Mesendoderm (in vitro differentiated cells): ENCODE measurements at regions not wholly inside any gene's neighbourhood (a gene's known extent, or its start where the extent isn't known, plus 50 kb on each side); places are given as distances from the start of the nearest gene placed in this dataset.

Experiments
- DNase-seq: peaks from one replicate; pipeline ENCODE4 v3.0.0; 2013
- H2AK5ac ChIP-seq: 2 replicates; pipeline ENCODE4 v1.6.1; 2013; ENCODE audit warnings: low read length, inconsistent platforms
- H2BK120ac ChIP-seq: 2 replicates; pipeline ENCODE4 v1.6.1; 2013; ENCODE audit warnings: low read depth, mild to moderate bottlenecking, low read length, moderate library complexity, mixed read lengths
- H2BK15ac ChIP-seq: replicated peaks from 2 replicates; pipeline ENCODE4 v1.6.1; 2013; ENCODE audit warnings: low read depth, mild to moderate bottlenecking, moderate library complexity
- H2BK5ac ChIP-seq: 2 replicates; pipeline ENCODE4 v1.6.1; 2013; ENCODE audit warnings: low read length, inconsistent platforms
- H3K18ac ChIP-seq: 2 replicates; pipeline ENCODE4 v1.6.1; 2013; ENCODE audit warnings: mild to moderate bottlenecking, low read length, mixed read lengths
- H3K23ac ChIP-seq: one replicate; pipeline ENCODE4 v1.6.1; 2013; ENCODE audit warnings: low read length
- H3K27ac ChIP-seq: 2 replicates; pipeline ENCODE4 v1.5.1; 2013; ENCODE audit warnings: low read depth, mild to moderate bottlenecking, inconsistent platforms, low read length, moderate library complexity
- H3K27me3 ChIP-seq: 2 replicates; pipeline ENCODE4 v1.6.1; 2013; ENCODE audit warnings: low read length, control low read depth, mild to moderate bottlenecking, inconsistent platforms; ENCODE audit not compliant: insufficient read depth, poor library complexity
- H3K36me3 ChIP-seq: 2 replicates; pipeline ENCODE4 v1.6.1; 2013; ENCODE audit warnings: low read length, inconsistent platforms; ENCODE audit not compliant: control insufficient read depth, insufficient read depth
- H3K4ac ChIP-seq: one replicate; pipeline ENCODE4 v1.6.1; 2013; ENCODE audit warnings: low read depth, mild to moderate bottlenecking, low read length, moderate library complexity
- H3K4me1 ChIP-seq: 2 replicates; pipeline ENCODE4 v1.6.1; 2013; ENCODE audit warnings: low read depth, low read length, inconsistent platforms; ENCODE audit not compliant: control insufficient read depth
- H3K4me2 ChIP-seq: 2 replicates; pipeline ENCODE4 v1.6.1; 2013; ENCODE audit warnings: low read length
- H3K4me3 ChIP-seq: 2 replicates; pipeline ENCODE4 v1.5.1; 2013; ENCODE audit warnings: mild to moderate bottlenecking, low read length
- H3K56ac ChIP-seq: one replicate; pipeline ENCODE4 v1.6.1; 2013; ENCODE audit warnings: low read length
- H3K79me1 ChIP-seq: 2 replicates; pipeline ENCODE4 v1.6.1; 2013; ENCODE audit warnings: low read length, inconsistent platforms
- H3K79me2 ChIP-seq: 2 replicates; pipeline ENCODE4 v1.6.1; 2013; ENCODE audit warnings: mild to moderate bottlenecking, low read length; ENCODE audit not compliant: control insufficient read depth, insufficient read depth
- H3K9ac ChIP-seq: 2 replicates; pipeline ENCODE4 v1.6.1; 2013; ENCODE audit warnings: low read length, inconsistent platforms
- H4K5ac ChIP-seq: one replicate; pipeline ENCODE4 v1.6.1; 2013; ENCODE audit warnings: low read length
- H4K8ac ChIP-seq: one replicate; pipeline ENCODE4 v1.6.1; 2013; ENCODE audit warnings: low read depth, mild to moderate bottlenecking, control low read depth, low read length, moderate library complexity
- WGBS: extraction: QIAGEN DNeasy Blood & Tissue Kit; methylation state at CpG from one replicate; pipeline ENCODE4 v1.1.7; 2013; ENCODE audit warnings: low lambda C conversion rate, missing lambda C conversion rate; ENCODE audit not compliant: insufficient coverage; ENCODE audit errors: extremely low coverage; 5-methylcytosine and 5-hydroxymethylcytosine counted together

DNA sequence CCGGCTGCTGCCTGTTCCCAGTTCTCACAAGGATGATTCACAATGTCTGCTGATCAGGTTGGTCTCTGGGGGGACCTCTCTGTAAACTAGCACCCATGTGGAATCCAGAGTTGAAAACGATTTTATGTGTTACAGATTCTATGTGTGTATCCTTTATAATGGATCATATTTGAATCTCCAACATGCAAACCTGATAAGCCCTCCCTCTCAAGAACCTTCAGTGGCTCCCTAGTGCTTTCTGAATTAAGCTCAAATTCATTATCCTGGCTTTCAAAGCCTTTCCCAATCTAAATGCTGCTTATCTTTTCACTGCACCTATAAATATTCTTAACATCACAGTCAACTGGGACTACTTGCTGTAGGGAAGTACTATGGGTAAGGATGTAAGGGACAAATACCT, 166.8 kb upstream of the USP24 start:
- Histone ChIP-seq H2BK15ac (no peak overlapping the region), H3K4me2 (no peak overlapping the region), H4K5ac (no peak overlapping the region), H3K36me3 (no peaks in the 10 kb centered on the region), H2AK5ac (no peak overlapping the region), H3K27me3 (no peaks in the 10 kb centered on the region), H3K23ac (no peak overlapping the region), H4K8ac (no peak overlapping the region), H3K18ac (no peak overlapping the region), H3K79me1 (no peaks in the 10 kb centered on the region), H3K9ac (no peak overlapping the region), H3K4me1 (no peaks in the 10 kb centered on the region), H2BK5ac (no peak overlapping the region), H2BK120ac (no peak overlapping the region), H3K4ac (no peak overlapping the region), H3K4me3 (no peak overlapping the region), H3K56ac (no peak overlapping the region), H3K27ac (no peak overlapping the region), H3K79me2 (no peaks in the 10 kb centered on the region)
- DNase-seq = no peak
- WGBS = no CpG with 5 or more reads among the region's 2 CpGs

DNA sequence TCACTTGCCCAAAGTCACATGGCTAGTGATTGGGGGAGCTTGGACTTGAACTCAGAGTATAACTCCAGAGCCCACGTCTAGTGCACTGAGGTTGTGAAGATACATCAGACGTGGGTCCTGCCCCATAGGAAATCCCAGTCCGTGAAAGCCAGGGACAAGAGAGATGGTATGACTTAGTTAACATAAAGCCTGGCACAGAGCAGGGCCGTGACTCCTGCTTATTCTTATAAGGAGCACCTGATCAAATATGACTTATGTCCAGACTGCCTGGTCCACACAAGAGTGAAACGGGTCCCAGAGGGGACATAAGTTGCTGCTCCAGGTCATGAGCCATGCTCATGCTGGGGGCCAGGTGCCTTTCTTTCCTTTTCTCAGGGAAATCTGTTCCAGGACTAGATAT, 166.3 kb upstream of the USP24 start:
- H2BK15ac ChIP-seq = no peak overlapping the region
- no peak overlapping the region for H3K56ac ChIP-seq
- no peaks in the 10 kb centered on the region for H3K79me2 ChIP-seq
- H3K18ac ChIP-seq = no peak overlapping the region
- no peak overlapping the region for H2BK5ac ChIP-seq
- H3K9ac ChIP-seq = no peak overlapping the region
- no peak overlapping the region for H2AK5ac ChIP-seq
- H3K36me3 ChIP-seq = no peaks in the 10 kb centered on the region
- H4K5ac ChIP-seq = no peak overlapping the region
- no peak overlapping the region for H3K27ac ChIP-seq
- no peak overlapping the region for H3K4me3 ChIP-seq
- no peaks in the 10 kb centered on the region for H3K79me1 ChIP-seq
- H3K23ac ChIP-seq = no peak overlapping the region
- H3K4me1 ChIP-seq = no peaks in the 10 kb centered on the region
- no peak overlapping the region for H3K4ac ChIP-seq
- no peaks in the 10 kb centered on the region for H3K27me3 ChIP-seq
- WGBS = no CpG with 5 or more reads among the region's 5 CpGs
- no peak overlapping the region for H2BK120ac ChIP-seq
- no peak overlapping the region for H3K4me2 ChIP-seq
- no peak for DNase-seq
- no peak overlapping the region for H4K8ac ChIP-seq

DNA sequence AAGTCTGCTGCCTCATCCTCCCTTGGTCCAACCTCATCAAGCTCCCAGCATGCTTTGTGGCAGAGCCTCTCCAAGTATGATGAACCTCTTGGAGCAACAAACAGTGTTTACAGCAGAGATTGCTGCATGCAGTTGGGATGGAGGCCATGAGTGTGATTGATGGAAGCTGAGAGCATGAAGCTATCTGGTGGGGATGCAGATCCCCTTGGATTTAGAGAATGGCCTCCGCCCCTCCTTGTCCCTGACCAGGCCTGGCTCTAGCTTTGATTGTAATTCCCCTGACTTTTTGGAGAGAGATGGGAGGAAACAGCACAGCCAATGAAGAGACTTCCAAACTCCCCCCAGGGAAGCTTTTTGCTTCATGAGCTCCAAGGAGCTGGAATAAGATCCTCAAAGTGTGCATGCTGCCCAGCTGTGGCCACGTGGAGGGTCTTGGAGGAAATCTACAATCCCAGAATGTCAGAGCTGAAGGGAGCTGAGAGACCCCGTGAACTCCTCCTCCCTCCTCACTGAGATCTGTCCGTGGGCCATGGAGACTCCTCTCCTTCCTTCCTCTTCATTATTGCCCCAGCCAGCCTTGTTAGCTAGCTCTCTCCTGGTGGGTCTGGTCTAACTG, 165.3 kb upstream of the USP24 start:
- WGBS = no CpG with 5 or more reads among the region's 4 CpGs
- DNase-seq = no peak
- Histone ChIP-seq H2BK15ac (no peak overlapping the region), H3K79me1 (no peaks in the 10 kb centered on the region), H3K4me2 (no peak overlapping the region), H3K4me3 (no peak overlapping the region), H3K27ac (no peak overlapping the region), H3K9ac (no peak overlapping the region), H3K4me1 (no peaks in the 10 kb centered on the region), H2BK120ac (no peak overlapping the region), H3K23ac (no peak overlapping the region), H3K36me3 (no peaks in the 10 kb centered on the region), H3K56ac (no peak overlapping the region), H4K8ac (no peak overlapping the region), H4K5ac (no peak overlapping the region), H2BK5ac (no peak overlapping the region), H3K79me2 (no peaks in the 10 kb centered on the region), H3K4ac (no peak overlapping the region), H3K27me3 (no peaks in the 10 kb centered on the region), H2AK5ac (no peak overlapping the region), H3K18ac (no peak overlapping the region)

DNA sequence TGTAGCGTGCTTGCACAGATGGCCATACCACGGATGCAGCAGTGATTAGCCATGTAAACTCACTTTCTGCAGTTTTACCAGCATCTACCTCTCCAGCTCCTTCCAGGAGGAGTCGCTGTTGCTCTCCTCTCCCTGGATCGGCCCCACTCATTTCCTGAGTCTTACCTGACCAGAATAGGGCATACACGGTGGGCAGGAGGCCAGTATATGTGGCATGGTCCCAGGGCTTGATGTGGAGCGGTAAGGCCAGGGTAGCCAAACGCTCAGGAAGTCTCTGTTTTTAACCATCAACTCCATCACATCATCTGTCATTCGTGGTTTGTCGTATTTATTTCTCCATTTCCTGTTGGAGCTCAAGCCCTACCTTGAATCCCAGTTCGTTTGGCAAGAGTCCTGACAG, 163.4 kb upstream of the USP24 start:
- WGBS = no CpG with 5 or more reads among the region's 10 CpGs
- Histone ChIP-seq H4K8ac (no peak overlapping the region), H3K23ac (no peak overlapping the region), H3K9ac (no peak overlapping the region), H2AK5ac (no peak overlapping the region), H3K18ac (no peak overlapping the region), H3K27me3 (no peaks in the 10 kb centered on the region), H2BK5ac (no peak overlapping the region), H3K36me3 (no peaks in the 10 kb centered on the region), H3K27ac (no peak overlapping the region), H3K4me2 (no peak overlapping the region), H4K5ac (no peak overlapping the region), H3K79me1 (no peaks in the 10 kb centered on the region), H3K4me3 (no peak overlapping the region), H3K79me2 (no peaks in the 10 kb centered on the region), H3K4ac (no peak overlapping the region), H2BK120ac (no peak overlapping the region), H2BK15ac (no peak overlapping the region), H3K4me1 (no peaks in the 10 kb centered on the region), H3K56ac (no peak overlapping the region)
- DNase-seq = peak; percentile 68

- 100% methylated on average over 1 of the region's 1 CpG for WGBS
- Histone ChIP-seq H3K9ac (no peak overlapping the region), H4K5ac (no peak overlapping the region), H3K27ac (no peak overlapping the region), H3K79me1 (no peaks in the 10 kb centered on the region), H3K79me2 (no peaks in the 10 kb centered on the region), H3K27me3 (no peaks in the 10 kb centered on the region), H3K4ac (no peak overlapping the region), H3K4me1 (no peaks in the 10 kb centered on the region), H4K8ac (no peak overlapping the region), H3K4me2 (no peak overlapping the region), H3K36me3 (no peaks in the 10 kb centered on the region), H3K4me3 (no peak overlapping the region), H2BK5ac (no peak overlapping the region), H2BK120ac (no peak overlapping the region), H3K23ac (no peak overlapping the region), H2AK5ac (no peak overlapping the region), H2BK15ac (no peak overlapping the region), H3K18ac (no peak overlapping the region), H3K56ac (no peak overlapping the region)
- DNase-seq = no peak
Measured at GRCh38 chr1:55376897-55377296, 161.7 kb upstream of the USP24 start.

- Histone ChIP-seq H3K9ac (no peak overlapping the region), H3K4me2 (no peak overlapping the region), H3K4ac (no peak overlapping the region), H3K27me3 (no peaks in the 10 kb centered on the region), H2BK5ac (no peak overlapping the region), H3K27ac (no peak overlapping the region), H3K79me2 (no peaks in the 10 kb centered on the region), H2BK15ac (no peak overlapping the region), H3K23ac (no peak overlapping the region), H3K56ac (no peak overlapping the region), H4K8ac (no peak overlapping the region), H2AK5ac (no peak overlapping the region), H3K79me1 (no peaks in the 10 kb centered on the region), H3K36me3 (no peaks in the 10 kb centered on the region), H2BK120ac (no peak overlapping the region), H3K4me3 (no peak overlapping the region), H4K5ac (no peak overlapping the region), H3K4me1 (no peaks in the 10 kb centered on the region), H3K18ac (no peak overlapping the region)
- no CpG with 5 or more reads among the region's 4 CpGs for WGBS
- DNase-seq = peak; percentile 34
Measured at GRCh38 chr1:55375617-55376258, 160.6 kb upstream of the USP24 start.
